ENCODE measurements at regions not wholly inside any gene's neighbourhood (a gene's known extent, or its start where the extent isn't known, plus 50 kb on each side); places are given as distances from the start of the nearest gene placed in this dataset.

DNA sequence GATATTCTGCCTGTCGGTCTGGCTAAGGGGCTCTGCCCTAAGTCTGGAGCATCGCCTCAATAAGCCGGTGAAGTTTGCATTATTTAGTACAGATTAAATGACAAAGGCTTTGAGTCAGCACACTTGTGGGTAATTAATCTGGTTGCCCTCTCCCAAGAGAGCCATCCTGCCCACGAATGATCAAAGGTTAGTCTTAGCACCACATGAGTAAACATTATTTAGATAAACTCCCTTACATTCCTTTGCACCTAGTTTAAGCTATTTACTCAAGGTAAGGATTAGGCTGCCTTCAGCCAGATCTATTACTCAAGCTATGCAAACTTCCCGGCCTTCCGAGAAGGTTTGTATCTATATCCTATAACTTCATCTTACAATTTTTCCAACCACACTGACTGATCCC lies 572.1 kb downstream of the CHSY3 start:
- Histone ChIP-seq H3K23me2 (ENCODE audit: insufficient read length, low read depth, low read length, poor library complexity, severe bottlenecking) (no peaks in the 10 kb centered on the region), H2BK15ac (ENCODE audit: low read depth, low read length) (no peak overlapping the region), H3K18ac (ENCODE audit: insufficient read length, low read depth, low read length) (no peak overlapping the region), H4K20me1 (ENCODE audit: control insufficient read depth, insufficient read depth, insufficient read length) (no peaks in the 10 kb centered on the region), H4K8ac (replicated peaks; ENCODE audit: insufficient read length, low read depth, low read length) (no peak overlapping the region), H2BK20ac (ENCODE audit: low read depth, low read length, poor library complexity, severe bottlenecking) (no peak overlapping the region), H2AFZ (ENCODE audit: low read length) (no peak overlapping the region), H3K9ac (ENCODE audit: extremely low read depth, insufficient read length, low read length) (no peak overlapping the region), H3K27me3 (ENCODE audit: insufficient read depth, low read length) (no peaks in the 10 kb centered on the region), H3K79me1 (ENCODE audit: insufficient read depth, low read depth, low read length, poor library complexity, severe bottlenecking) (no peaks in the 10 kb centered on the region), H3K9me3 (ENCODE audit: control insufficient read depth, low read depth, low read length) (no peaks in the 10 kb centered on the region), H3K14ac (ENCODE audit: insufficient read depth, low read length) (no peak overlapping the region), H3K79me2 (ENCODE audit: insufficient read depth, low read length) (no peaks in the 10 kb centered on the region), H4K5ac (ENCODE audit: insufficient read length, low read depth, low read length) (no peak overlapping the region), H4K91ac (ENCODE audit: insufficient read length, low read depth, low read length) (no peak overlapping the region), H2BK12ac (ENCODE audit: insufficient read length, low read depth, low read length) (no peak overlapping the region), H3K4me2 (ENCODE audit: insufficient read depth, insufficient read length, low read length) (no peak overlapping the region), H3K4ac (ENCODE audit: low read depth, low read length) (no peak overlapping the region), H3K56ac (ENCODE audit: insufficient read length, low read depth, low read length) (no peak overlapping the region), H2BK120ac (ENCODE audit: low read depth, low read length, poor library complexity, severe bottlenecking) (no peak overlapping the region), H3T11ph (ENCODE audit: low read length) (no peak overlapping the region), H3K27ac (ENCODE audit: insufficient read length, low read depth, low read length) (no peak overlapping the region), H3K23ac (ENCODE audit: insufficient read length, low read depth, low read length) (no peak overlapping the region), H3K4me1 (ENCODE audit: insufficient read depth, low read length) (no peaks in the 10 kb centered on the region), H2BK5ac (ENCODE audit: insufficient read length, low read length) (no peak overlapping the region), H2AK5ac (ENCODE audit: insufficient read length, low read length) (no peak overlapping the region)
- peaks cover 2 to 7% of the 10 kb centered on the region in 2 experiments; a peak in 2 of 4 replicates for H3K4me1 Mint-ChIP-seq
- H3K27me3 Mint-ChIP-seq (ENCODE audit: low read depth) = no peaks in the 10 kb centered on the region
- H3K4me3 Mint-ChIP-seq = no peak overlapping the region; a peak in 1 of 5 replicates
- no peak for TF ChIP-seq CTCF (conservative IDR thresholded peaks at IDR 0.05)
- H3K27ac Mint-ChIP-seq = no peak overlapping the region
- H3K9me3 Mint-ChIP-seq = peaks cover 12 to 15% of the 10 kb centered on the region in 2 experiments
- DNase-seq = no peak
- H3K36me3 Mint-ChIP-seq (ENCODE audit: insufficient read depth in 1 of 3, low read depth in 3 of 3) = peaks cover 0 to 12% (median 0%) of the 10 kb centered on the region in 3 experiments; a peak in 4 of 7 replicates
- no CpG with 5 or more reads among the region's 6 CpGs for WGBS (ENCODE audit: extremely low coverage, insufficient read length, low lambda C conversion rate)
